Osteocyte (in vitro differentiated cells): ENCODE measurements at regions not wholly inside any gene's neighbourhood (a gene's known extent, or its start where the extent isn't known, plus 50 kb on each side); places are given as distances from the start of the nearest gene placed in this dataset.

Experiments
- DNase-seq: peaks from one replicate; pipeline ENCODE4 v3.0.0; 2021; ENCODE audit warnings: mixed read lengths; ENCODE audit not compliant: unreplicated experiment; ENCODE audit errors: extremely low spot score
- H3K27ac Mint-ChIP-seq: one replicate; pipeline ENCODE4 v1.8.0; 2021; ENCODE audit warnings: mild to moderate bottlenecking, mixed read lengths; ENCODE audit not compliant: unreplicated experiment
- H3K27me3 Mint-ChIP-seq: one replicate; pipeline ENCODE4 v1.8.0; 2021; ENCODE audit warnings: mixed read lengths; ENCODE audit not compliant: unreplicated experiment
- H3K36me3 Mint-ChIP-seq: one replicate; pipeline ENCODE4 v1.8.0; 2021; ENCODE audit warnings: mixed read lengths; ENCODE audit not compliant: unreplicated experiment
- H3K4me1 Mint-ChIP-seq: one replicate; pipeline ENCODE4 v1.8.0; 2021; ENCODE audit warnings: mixed read lengths; ENCODE audit not compliant: unreplicated experiment
- H3K4me3 Mint-ChIP-seq: one replicate; pipeline ENCODE4 v1.8.0; 2021; ENCODE audit warnings: mild to moderate bottlenecking, moderate library complexity, mixed read lengths; ENCODE audit not compliant: unreplicated experiment
- H3K9me3 Mint-ChIP-seq: one replicate; pipeline ENCODE4 v1.8.0; 2021; ENCODE audit warnings: mixed read lengths; ENCODE audit not compliant: unreplicated experiment
- TF ChIP-seq, protein P1 (sequence below): fragments of 200-600 bp; sonication (generic); IDR thresholded peaks from 2 replicates; pipeline ENCODE4 v1.5.0; 2021; ENCODE audit warnings: antibody characterized with exemption, mild to moderate bottlenecking, moderate library complexity

DNA sequence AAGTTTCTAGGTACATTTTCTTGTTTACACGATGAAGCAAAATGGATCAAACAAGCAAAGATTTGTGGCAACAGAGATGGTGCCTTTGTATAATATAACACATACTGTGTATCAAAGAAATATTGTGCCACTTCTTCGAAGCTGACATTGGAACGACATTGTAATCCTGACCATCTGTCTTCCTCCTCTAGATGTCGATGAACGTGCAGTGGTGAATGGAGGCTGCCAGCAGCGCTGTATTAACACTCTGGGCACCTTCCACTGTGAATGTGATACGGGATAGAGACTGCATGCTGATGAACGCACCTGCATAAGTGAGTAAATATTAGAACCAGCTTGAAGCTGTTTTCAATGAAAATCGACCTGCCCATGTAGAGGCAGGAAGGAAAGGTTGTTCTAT lies 613.3 kb upstream of the GOLIM4 start:
- Mint-ChIP-seq H3K27me3 (no peaks in the 10 kb centered on the region), H3K27ac (no peak overlapping the region), H3K9me3 (no peaks in the 10 kb centered on the region), H3K36me3 (no peaks in the 10 kb centered on the region), H3K4me3 (no peak overlapping the region), H3K4me1 (no peaks in the 10 kb centered on the region)
- DNase-seq, result no peak
- TF ChIP-seq, protein P1, sequence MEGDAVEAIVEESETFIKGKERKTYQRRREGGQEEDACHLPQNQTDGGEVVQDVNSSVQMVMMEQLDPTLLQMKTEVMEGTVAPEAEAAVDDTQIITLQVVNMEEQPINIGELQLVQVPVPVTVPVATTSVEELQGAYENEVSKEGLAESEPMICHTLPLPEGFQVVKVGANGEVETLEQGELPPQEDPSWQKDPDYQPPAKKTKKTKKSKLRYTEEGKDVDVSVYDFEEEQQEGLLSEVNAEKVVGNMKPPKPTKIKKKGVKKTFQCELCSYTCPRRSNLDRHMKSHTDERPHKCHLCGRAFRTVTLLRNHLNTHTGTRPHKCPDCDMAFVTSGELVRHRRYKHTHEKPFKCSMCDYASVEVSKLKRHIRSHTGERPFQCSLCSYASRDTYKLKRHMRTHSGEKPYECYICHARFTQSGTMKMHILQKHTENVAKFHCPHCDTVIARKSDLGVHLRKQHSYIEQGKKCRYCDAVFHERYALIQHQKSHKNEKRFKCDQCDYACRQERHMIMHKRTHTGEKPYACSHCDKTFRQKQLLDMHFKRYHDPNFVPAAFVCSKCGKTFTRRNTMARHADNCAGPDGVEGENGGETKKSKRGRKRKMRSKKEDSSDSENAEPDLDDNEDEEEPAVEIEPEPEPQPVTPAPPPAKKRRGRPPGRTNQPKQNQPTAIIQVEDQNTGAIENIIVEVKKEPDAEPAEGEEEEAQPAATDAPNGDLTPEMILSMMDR, result no peak

DNA sequence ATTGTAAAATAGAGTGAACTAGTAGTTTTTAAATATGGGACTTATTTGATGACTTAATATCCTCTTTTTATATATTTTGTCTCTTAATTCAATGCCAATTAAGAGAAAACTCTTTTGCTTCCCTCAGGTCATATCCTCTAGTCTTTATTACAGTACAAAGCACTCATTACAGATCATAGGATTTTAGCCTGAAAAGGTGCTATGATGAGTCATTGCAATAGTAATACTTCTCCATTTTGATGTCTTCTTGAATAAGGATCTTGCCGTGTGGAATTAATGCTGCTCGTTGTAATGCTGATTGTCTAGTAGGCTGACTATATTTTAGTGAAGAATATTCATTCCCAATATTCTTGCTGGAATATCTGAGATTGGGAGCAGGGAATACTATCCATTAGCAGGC lies 612.2 kb upstream of the GOLIM4 start:
- TF ChIP-seq, protein P1, result no peak
- H3K27ac Mint-ChIP-seq, result no peak overlapping the region
- no peaks in the 10 kb centered on the region for H3K4me1 Mint-ChIP-seq
- H3K36me3 Mint-ChIP-seq, result no peaks in the 10 kb centered on the region
- no peak for DNase-seq
- H3K4me3 Mint-ChIP-seq, result no peak overlapping the region
- no peaks in the 10 kb centered on the region for H3K27me3 Mint-ChIP-seq
- no peaks in the 10 kb centered on the region for H3K9me3 Mint-ChIP-seq

DNA sequence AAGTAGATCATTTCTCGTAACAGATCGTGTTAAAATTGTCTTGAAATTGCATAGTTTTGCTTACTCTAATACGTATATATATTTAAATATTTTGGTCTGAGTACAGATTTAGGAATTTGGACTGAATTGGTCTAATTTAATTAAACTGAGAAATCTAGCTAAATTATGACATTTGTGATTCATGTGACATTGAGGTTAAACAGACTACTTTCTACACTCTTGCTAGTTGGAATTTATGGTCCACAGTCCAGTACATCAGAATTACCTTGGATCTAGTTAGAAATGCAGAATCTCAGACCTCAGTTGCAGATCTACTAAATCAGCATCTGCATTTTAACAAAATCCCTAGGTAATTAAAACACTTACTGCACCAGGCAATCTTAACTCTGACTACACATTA lies 609.7 kb upstream of the GOLIM4 start:
- DNase-seq, result no peak
- H3K4me3 Mint-ChIP-seq, result no peak overlapping the region
- H3K27ac Mint-ChIP-seq, result no peak overlapping the region
- TF ChIP-seq, protein P1, result no peak
- H3K27me3 Mint-ChIP-seq, result no peaks in the 10 kb centered on the region
- H3K9me3 Mint-ChIP-seq, result no peaks in the 10 kb centered on the region
- H3K36me3 Mint-ChIP-seq, result no peaks in the 10 kb centered on the region
- no peaks in the 10 kb centered on the region for H3K4me1 Mint-ChIP-seq

DNA sequence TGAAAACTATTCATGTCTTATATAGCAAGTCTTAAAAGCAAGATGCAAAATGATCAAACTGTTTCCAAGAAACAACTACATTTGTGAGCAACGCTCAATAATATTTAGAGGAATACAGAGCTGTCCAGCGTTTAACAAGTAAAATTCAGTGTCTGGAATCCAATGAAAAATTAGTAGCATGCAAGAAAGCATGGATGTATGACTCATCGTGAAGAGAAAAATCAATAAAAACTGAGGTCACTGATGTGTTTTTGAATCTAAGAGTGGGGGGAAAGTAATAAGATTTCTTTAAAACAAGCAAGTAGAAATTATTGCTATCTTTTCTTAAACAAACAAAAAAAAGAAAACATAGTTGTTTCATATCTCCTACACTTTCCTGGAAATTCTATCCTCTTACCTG lies 600.3 kb upstream of the GOLIM4 start:
- Mint-ChIP-seq H3K4me1 (no peaks in the 10 kb centered on the region), H3K9me3 (peaks cover 3% of the 10 kb centered on the region), H3K4me3 (no peak overlapping the region), H3K36me3 (no peaks in the 10 kb centered on the region), H3K27me3 (no peaks in the 10 kb centered on the region), H3K27ac (no peak overlapping the region)
- DNase-seq, result no peak
- TF ChIP-seq, protein P1, result no peak

DNA sequence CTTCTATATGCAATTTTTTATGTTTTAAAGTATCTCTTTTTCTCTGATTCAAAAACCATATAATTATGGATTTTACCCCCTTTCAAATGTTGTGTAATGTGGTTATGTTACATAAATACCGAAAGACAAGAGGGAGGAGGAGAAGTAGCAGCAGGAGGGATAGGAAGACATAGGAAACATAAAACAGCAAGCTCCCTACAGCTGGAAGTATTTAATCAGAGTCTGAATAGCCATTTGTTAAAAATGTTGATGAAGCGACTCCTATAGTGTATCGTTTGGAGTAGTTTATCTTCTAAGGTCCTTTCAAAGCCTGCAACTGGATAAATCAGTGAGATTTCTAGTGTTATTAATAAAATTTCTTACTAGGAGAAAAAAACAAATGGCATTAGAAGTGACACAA lies 598.1 kb upstream of the GOLIM4 start:
- Mint-ChIP-seq H3K27ac (no peak overlapping the region), H3K36me3 (no peaks in the 10 kb centered on the region), H3K27me3 (no peaks in the 10 kb centered on the region), H3K9me3 (peaks cover 3% of the 10 kb centered on the region), H3K4me1 (no peaks in the 10 kb centered on the region), H3K4me3 (no peak overlapping the region)
- DNase-seq, result no peak
- TF ChIP-seq, protein P1, result no peak
